ENCODE measurements at regions not wholly inside any gene's neighbourhood (a gene's known extent, or its start where the extent isn't known, plus 50 kb on each side); places are given as distances from the start of the nearest gene placed in this dataset.
A peak's percentile ranks its signal among the peaks of the same experiment; 100 is the strongest.
"Not testable (repeated sequence)": the region's sequence is repeated elsewhere in the genome, so short reads cannot be mapped to it uniquely, and the experiment has no call there.

DNA sequence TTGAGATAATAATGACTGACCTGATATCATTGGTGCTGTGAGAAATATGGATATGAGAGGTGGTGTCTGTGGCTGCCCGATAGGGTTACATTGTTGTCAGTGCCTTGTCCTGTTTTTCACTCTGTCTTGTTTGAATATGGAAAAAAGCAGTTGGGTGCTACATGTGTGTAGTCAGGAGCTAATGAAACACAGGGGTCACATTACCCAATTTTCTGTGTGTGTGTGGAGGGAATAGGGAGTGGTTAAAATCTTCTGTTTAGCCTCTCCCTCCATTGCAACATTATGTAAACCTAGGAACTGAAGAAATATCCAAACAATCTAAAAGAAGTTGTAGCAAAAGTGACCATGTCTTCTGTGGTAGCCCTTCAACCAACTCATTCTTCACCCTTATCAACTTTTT, 527.7 kb upstream of the SOX9 start (continued):
- TF ChIP-seq TP53 (CRISPR knock-in tag; IDR thresholded peaks at IDR 0.05): no peak
- no peak for TF ChIP-seq NFE2L1 (CRISPR knock-in tag; IDR thresholded peaks at IDR 0.05)

GRCh38 chr17:71599583-71599982, 521.2 kb upstream of the SOX9 start:
- H3K36me3 Mint-ChIP-seq; ATAC-seq; H3K27ac Mint-ChIP-seq; H3K9me3 Mint-ChIP-seq; CTCF ChIA-PET; DNase-seq (ENCODE audit: low spot score); H3K4me3 Mint-ChIP-seq; POLR2A ChIA-PET; H3K27me3 Mint-ChIP-seq (ENCODE audit: low read depth): not testable (repeated sequence)
- TF ChIP-seq HMGA2 (CRISPR knock-in tag; IDR thresholded peaks at IDR 0.05): peak; percentile 56; the same call in 1 of the 2 replicates
- H3K4me1 Mint-ChIP-seq: peaks cover 14% of the 10 kb centered on the region

DNA sequence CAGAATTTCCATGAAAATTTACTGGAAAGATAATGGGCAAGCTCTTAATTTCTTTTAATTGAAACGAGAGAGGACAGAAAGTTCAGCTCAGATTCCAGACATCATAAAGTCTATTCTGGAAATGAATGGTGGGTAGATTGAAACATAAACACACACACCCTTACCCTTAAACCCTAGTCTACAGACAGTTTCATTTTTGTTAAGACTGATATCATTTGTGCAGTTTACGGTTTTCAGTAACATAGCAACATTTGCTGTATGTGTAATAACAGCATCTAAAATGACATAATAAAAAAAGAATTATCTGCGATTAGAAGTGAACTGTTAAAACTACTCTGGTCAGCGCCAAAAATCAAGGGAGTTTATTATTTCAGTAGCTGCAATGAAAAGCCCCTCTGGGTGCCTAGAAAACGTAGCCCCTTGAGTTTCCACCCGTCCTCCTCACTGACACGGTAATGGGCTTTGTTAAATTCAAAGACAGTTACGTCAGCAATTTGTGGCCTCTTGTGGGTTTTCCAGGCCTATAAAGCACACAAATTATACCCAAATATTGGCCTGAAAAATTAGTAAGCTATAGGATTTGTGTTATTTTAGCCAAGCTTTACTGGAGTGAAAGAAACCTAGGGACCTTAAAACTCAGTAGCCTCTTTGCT, 520.6 kb upstream of the SOX9 start:
- Mint-ChIP-seq H3K27me3 (ENCODE audit: low read depth) (no peaks in the 10 kb centered on the region), H3K4me3 (no peak overlapping the region), H3K27ac (no peak overlapping the region), H3K9me3 (peaks cover 4% of the 10 kb centered on the region), H3K36me3 (no peaks in the 10 kb centered on the region), H3K4me1 (peaks cover 14% of the 10 kb centered on the region)
- ATAC-seq (no peak), DNase-seq (ENCODE audit: low spot score) (no peak)
- POLR2A ChIA-PET: no interaction called here
- TF ChIP-seq ELF4 (CRISPR knock-in tag; IDR thresholded peaks at IDR 0.05; ENCODE audit: low read depth) (no peak), FOXK1 (CRISPR knock-in tag; IDR thresholded peaks at IDR 0.05) (no peak), ESRRA (CRISPR knock-in tag; IDR thresholded peaks at IDR 0.05; ENCODE audit: borderline replicate concordance) (no peak), SMAD3 (CRISPR knock-in tag; IDR thresholded peaks at IDR 0.05; ENCODE audit: borderline replicate concordance) (no peak), FOXJ3 (CRISPR knock-in tag; IDR thresholded peaks at IDR 0.05; ENCODE audit: borderline replicate concordance) (no peak)
- TF ChIP-seq, protein P1, sequence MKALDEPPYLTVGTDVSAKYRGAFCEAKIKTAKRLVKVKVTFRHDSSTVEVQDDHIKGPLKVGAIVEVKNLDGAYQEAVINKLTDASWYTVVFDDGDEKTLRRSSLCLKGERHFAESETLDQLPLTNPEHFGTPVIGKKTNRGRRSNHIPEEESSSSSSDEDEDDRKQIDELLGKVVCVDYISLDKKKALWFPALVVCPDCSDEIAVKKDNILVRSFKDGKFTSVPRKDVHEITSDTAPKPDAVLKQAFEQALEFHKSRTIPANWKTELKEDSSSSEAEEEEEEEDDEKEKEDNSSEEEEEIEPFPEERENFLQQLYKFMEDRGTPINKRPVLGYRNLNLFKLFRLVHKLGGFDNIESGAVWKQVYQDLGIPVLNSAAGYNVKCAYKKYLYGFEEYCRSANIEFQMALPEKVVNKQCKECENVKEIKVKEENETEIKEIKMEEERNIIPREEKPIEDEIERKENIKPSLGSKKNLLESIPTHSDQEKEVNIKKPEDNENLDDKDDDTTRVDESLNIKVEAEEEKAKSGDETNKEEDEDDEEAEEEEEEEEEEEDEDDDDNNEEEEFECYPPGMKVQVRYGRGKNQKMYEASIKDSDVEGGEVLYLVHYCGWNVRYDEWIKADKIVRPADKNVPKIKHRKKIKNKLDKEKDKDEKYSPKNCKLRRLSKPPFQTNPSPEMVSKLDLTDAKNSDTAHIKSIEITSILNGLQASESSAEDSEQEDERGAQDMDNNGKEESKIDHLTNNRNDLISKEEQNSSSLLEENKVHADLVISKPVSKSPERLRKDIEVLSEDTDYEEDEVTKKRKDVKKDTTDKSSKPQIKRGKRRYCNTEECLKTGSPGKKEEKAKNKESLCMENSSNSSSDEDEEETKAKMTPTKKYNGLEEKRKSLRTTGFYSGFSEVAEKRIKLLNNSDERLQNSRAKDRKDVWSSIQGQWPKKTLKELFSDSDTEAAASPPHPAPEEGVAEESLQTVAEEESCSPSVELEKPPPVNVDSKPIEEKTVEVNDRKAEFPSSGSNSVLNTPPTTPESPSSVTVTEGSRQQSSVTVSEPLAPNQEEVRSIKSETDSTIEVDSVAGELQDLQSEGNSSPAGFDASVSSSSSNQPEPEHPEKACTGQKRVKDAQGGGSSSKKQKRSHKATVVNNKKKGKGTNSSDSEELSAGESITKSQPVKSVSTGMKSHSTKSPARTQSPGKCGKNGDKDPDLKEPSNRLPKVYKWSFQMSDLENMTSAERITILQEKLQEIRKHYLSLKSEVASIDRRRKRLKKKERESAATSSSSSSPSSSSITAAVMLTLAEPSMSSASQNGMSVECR (CRISPR knock-in tag; IDR thresholded peaks at IDR 0.05; ENCODE audit: borderline replicate concordance): no peak
- CTCF ChIA-PET: no interaction called here

GRCh38 chr17:71601894-71602504, 518.8 kb upstream of the SOX9 start:
- CTCF ChIA-PET: no interaction called here
- Mint-ChIP-seq H3K27me3 (ENCODE audit: low read depth) (no peaks in the 10 kb centered on the region), H3K36me3 (no peaks in the 10 kb centered on the region), H3K4me3 (no peak overlapping the region), H3K27ac (no peak overlapping the region), H3K4me1 (peaks cover 14% of the 10 kb centered on the region), H3K9me3 (peaks cover 4% of the 10 kb centered on the region)
- POLR2A ChIA-PET: no interaction called here
- ATAC-seq (no peak), DNase-seq (ENCODE audit: low spot score) (no peak)
- TF ChIP-seq NR1H2 (CRISPR knock-in tag; IDR thresholded peaks at IDR 0.05) (no peak), GTF2I (CRISPR knock-in tag; conservative IDR thresholded peaks at IDR 0.05) (no peak), TEAD4 (CRISPR knock-in tag; IDR thresholded peaks at IDR 0.05) (no peak), CDX4 (CRISPR knock-in tag; IDR thresholded peaks at IDR 0.05; ENCODE audit: borderline replicate concordance) (no peak), PRRX2 (CRISPR knock-in tag; IDR thresholded peaks at IDR 0.05) (no peak), MLX (CRISPR knock-in tag; IDR thresholded peaks at IDR 0.05) (no peak), E2F1 (CRISPR knock-in tag; IDR thresholded peaks at IDR 0.05) (no peak), ERG (CRISPR knock-in tag; IDR thresholded peaks at IDR 0.05) (no peak), NFATC4 (CRISPR knock-in tag; IDR thresholded peaks at IDR 0.05) (no peak), HMGA2 (CRISPR knock-in tag; IDR thresholded peaks at IDR 0.05) (no peak), JUN (CRISPR knock-in tag; IDR thresholded peaks at IDR 0.05) (no peak), ZBTB21 (CRISPR knock-in tag; IDR thresholded peaks at IDR 0.05; ENCODE audit: borderline replicate concordance) (no peak)
- TF ChIP-seq, protein P2, sequence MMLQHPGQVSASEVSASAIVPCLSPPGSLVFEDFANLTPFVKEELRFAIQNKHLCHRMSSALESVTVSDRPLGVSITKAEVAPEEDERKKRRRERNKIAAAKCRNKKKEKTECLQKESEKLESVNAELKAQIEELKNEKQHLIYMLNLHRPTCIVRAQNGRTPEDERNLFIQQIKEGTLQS (CRISPR knock-in tag; conservative IDR thresholded peaks at IDR 0.05): no peak
